H9 (cell line): ENCODE measurements at regions not wholly inside any gene's neighbourhood (a gene's known extent, or its start where the extent isn't known, plus 50 kb on each side); places are given as distances from the start of the nearest gene placed in this dataset.
A peak's percentile ranks its signal among the peaks of the same experiment; 100 is the strongest.

Source experiments
- DNase-seq: peaks from one replicate; pipeline ENCODE4 v3.0.0-alpha.2; 2017
- H2AFZ ChIP-seq: one replicate; pipeline ENCODE4 v1.6.1; 2013; ENCODE audit warnings: mild to moderate bottlenecking, low read length, control low read depth, moderate library complexity
- H2AK5ac ChIP-seq: 2 replicates; pipeline ENCODE4 v1.6.1; 2013; ENCODE audit warnings: low read length, control low read depth, mixed read lengths; ENCODE audit not compliant: insufficient read length
- H2BK120ac ChIP-seq: one replicate; pipeline ENCODE4 v1.6.1; 2013; ENCODE audit warnings: low read depth, mild to moderate bottlenecking, low read length, control low read depth, inconsistent platforms; ENCODE audit not compliant: poor library complexity, severe bottlenecking
- H2BK12ac ChIP-seq: 2 replicates; pipeline ENCODE4 v1.6.1; 2013; ENCODE audit warnings: low read length, control low read depth, mixed read lengths, low read depth; ENCODE audit not compliant: insufficient read length
- H2BK15ac ChIP-seq: 2 replicates; pipeline ENCODE4 v1.6.1; 2013; ENCODE audit warnings: low read depth, low read length, control low read depth
- H2BK20ac ChIP-seq: one replicate; pipeline ENCODE4 v1.6.1; 2013; ENCODE audit warnings: low read depth, mild to moderate bottlenecking, low read length, control low read depth, inconsistent platforms; ENCODE audit not compliant: poor library complexity, severe bottlenecking
- H2BK5ac ChIP-seq: 2 replicates; pipeline ENCODE4 v1.6.1; 2013; ENCODE audit warnings: low read length, control low read depth, mixed read lengths; ENCODE audit not compliant: insufficient read length
- H3K14ac ChIP-seq: 2 replicates; pipeline ENCODE4 v1.6.1; 2013; ENCODE audit warnings: low read length, control low read depth; ENCODE audit not compliant: insufficient read depth
- H3K18ac ChIP-seq: 2 replicates; pipeline ENCODE4 v1.6.1; 2013; ENCODE audit warnings: low read depth, mild to moderate bottlenecking, mixed read lengths, low read length, control low read depth; ENCODE audit not compliant: insufficient read length
- H3K23ac ChIP-seq: 2 replicates; pipeline ENCODE4 v1.6.1; 2013; ENCODE audit warnings: low read length, control low read depth, mixed read lengths, low read depth; ENCODE audit not compliant: insufficient read length
- H3K23me2 ChIP-seq: 2 replicates; pipeline ENCODE4 v1.6.1; 2013; ENCODE audit warnings: low read depth, mild to moderate bottlenecking, mixed read lengths, low read length, control low read depth; ENCODE audit not compliant: insufficient read length, poor library complexity, severe bottlenecking
- H3K27ac ChIP-seq: 2 replicates; pipeline ENCODE4 v1.5.1; 2013; ENCODE audit warnings: low read length, control low read depth, mixed read lengths, low read depth; ENCODE audit not compliant: insufficient read length
- H3K27me3 ChIP-seq: 2 replicates; pipeline ENCODE4 v1.6.1; 2013; ENCODE audit warnings: low read length, control low read depth, inconsistent platforms; ENCODE audit not compliant: insufficient read depth
- H3K4ac ChIP-seq: 2 replicates; pipeline ENCODE4 v1.6.1; 2013; ENCODE audit warnings: low read depth, mild to moderate bottlenecking, control low read depth, inconsistent platforms, low read length, moderate library complexity
- H3K4me1 ChIP-seq: 2 replicates; pipeline ENCODE4 v1.6.1; 2013; ENCODE audit warnings: low read length, control low read depth, inconsistent platforms; ENCODE audit not compliant: insufficient read depth
- H3K4me2 ChIP-seq: 2 replicates; pipeline ENCODE4 v1.6.1; 2013; ENCODE audit warnings: low read length, control low read depth, mixed read lengths; ENCODE audit not compliant: insufficient read length, insufficient read depth
- H3K56ac ChIP-seq: 2 replicates; pipeline ENCODE4 v1.6.1; 2013; ENCODE audit warnings: low read depth, mild to moderate bottlenecking, mixed read lengths, low read length, control low read depth; ENCODE audit not compliant: insufficient read length
- H3K79me1 ChIP-seq: 2 replicates; pipeline ENCODE4 v1.6.1; 2013; ENCODE audit warnings: low read depth, mild to moderate bottlenecking, moderate library complexity, low read length, control low read depth, inconsistent platforms; ENCODE audit not compliant: insufficient read depth, poor library complexity, severe bottlenecking
- H3K79me2 ChIP-seq: 2 replicates; pipeline ENCODE4 v1.6.1; 2013; ENCODE audit warnings: low read length, control low read depth, inconsistent platforms; ENCODE audit not compliant: insufficient read depth
- H3K9ac ChIP-seq: 2 replicates; pipeline ENCODE4 v1.6.1; 2013; ENCODE audit warnings: low read length, control low read depth, mixed read lengths; ENCODE audit not compliant: insufficient read length; ENCODE audit errors: extremely low read depth
- H3K9me3 ChIP-seq: one replicate; pipeline ENCODE4 v1.6.1; 2013; ENCODE audit warnings: low read depth, low read length, inconsistent platforms; ENCODE audit not compliant: control insufficient read depth
- H3T11ph ChIP-seq: one replicate; pipeline ENCODE4 v1.6.1; 2013; ENCODE audit warnings: mild to moderate bottlenecking, low read length, control low read depth, inconsistent platforms
- H4K20me1 ChIP-seq: one replicate; pipeline ENCODE4 v1.6.1; 2013; ENCODE audit not compliant: control insufficient read depth, insufficient read length, insufficient read depth
- H4K5ac ChIP-seq: 2 replicates; pipeline ENCODE4 v1.6.1; 2013; ENCODE audit warnings: low read depth, mild to moderate bottlenecking, mixed read lengths, low read length, control low read depth; ENCODE audit not compliant: insufficient read length
- H4K8ac ChIP-seq: replicated peaks from 2 replicates; pipeline ENCODE4 v1.6.1; 2013; ENCODE audit warnings: low read length, control low read depth, mixed read lengths, low read depth; ENCODE audit not compliant: insufficient read length
- H4K91ac ChIP-seq: 2 replicates; pipeline ENCODE4 v1.6.1; 2013; ENCODE audit warnings: low read depth, mild to moderate bottlenecking, moderate library complexity, mixed read lengths, low read length, control low read depth; ENCODE audit not compliant: insufficient read length
- H3K27ac Mint-ChIP-seq, 3 experiments: 2 replicates in 2 of 3; 3 replicates in 1 of 3; pipeline ENCODE4 v1.8.0; 2020 to 2021; ENCODE audit warnings: mixed read lengths in 3 of 3, mild to moderate bottlenecking in 1 of 3, moderate library complexity in 1 of 3
- H3K27me3 Mint-ChIP-seq: 2 replicates; pipeline ENCODE4 v1.8.0; 2021; ENCODE audit warnings: low read depth, mild to moderate bottlenecking, moderate library complexity, mixed read lengths
- H3K36me3 Mint-ChIP-seq, 3 experiments: 2 replicates in 2 of 3; 3 replicates in 1 of 3; pipeline ENCODE4 v1.8.0; 2020 to 2021; ENCODE audit warnings: low read depth in 3 of 3, mixed read lengths in 3 of 3; ENCODE audit not compliant: insufficient read depth in 1 of 3
- H3K4me1 Mint-ChIP-seq, 2 experiments: 2 replicates each; pipeline ENCODE4 v1.8.0; 2020; ENCODE audit warnings: mixed read lengths in 2 of 2
- H3K4me3 Mint-ChIP-seq, 2 experiments: 2 replicates in 1 of 2; 3 replicates in 1 of 2; pipeline ENCODE4 v1.8.0; 2020 to 2021; ENCODE audit warnings: mild to moderate bottlenecking in 2 of 2, mixed read lengths in 2 of 2, moderate library complexity in 1 of 2
- H3K9me3 Mint-ChIP-seq, 2 experiments: 2 replicates in 1 of 2; 3 replicates in 1 of 2; pipeline ENCODE4 v1.8.0; 2020; ENCODE audit warnings: mild to moderate bottlenecking in 2 of 2, mixed read lengths in 2 of 2, moderate library complexity in 1 of 2
- CTCF ChIP-seq: fragments of 200-600 bp; sonication (generic); conservative IDR thresholded peaks from 3 replicates; pipeline ENCODE4 v1.8.0; 2021; ENCODE audit warnings: antibody characterized with exemption, mild to moderate bottlenecking
- WGBS: extraction: QIAGEN DNeasy Blood & Tissue Kit; methylation state at CpG from one replicate; pipeline ENCODE4 v1.1.7; 2013; ENCODE audit warnings: missing lambda C conversion rate, low lambda C conversion rate, mixed read lengths; ENCODE audit not compliant: insufficient read length; ENCODE audit errors: extremely low coverage; 5-methylcytosine and 5-hydroxymethylcytosine counted together

DNA sequence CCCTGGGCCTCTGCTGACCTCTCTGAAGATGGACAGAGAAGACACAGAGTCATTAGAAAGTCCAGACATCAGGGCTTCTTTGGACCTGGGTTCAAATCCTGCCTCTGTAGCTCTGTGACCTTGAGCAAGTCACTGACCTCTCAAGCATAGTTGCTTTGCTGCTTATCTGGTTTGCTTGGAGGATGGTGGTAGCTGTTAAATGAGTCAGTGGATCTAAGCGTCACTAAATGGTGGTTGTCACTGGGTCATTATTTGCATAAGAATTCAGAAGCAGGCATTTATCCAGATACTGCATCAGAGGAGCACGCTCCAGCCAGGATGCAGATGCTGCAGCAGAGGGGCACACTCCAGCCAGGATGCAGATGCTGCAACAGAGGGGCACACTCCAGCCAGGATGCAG, 229.2 kb downstream of the GLI2 start:
- Histone ChIP-seq H3K4ac (no peak overlapping the region), H2BK120ac (no peak overlapping the region), H2BK15ac (no peak overlapping the region), H2AK5ac (no peak overlapping the region), H4K20me1 (no peaks in the 10 kb centered on the region), H3K23ac (no peak overlapping the region), H2BK20ac (no peak overlapping the region), H3T11ph (no peak overlapping the region), H3K9ac (no peak overlapping the region), H3K9me3 (no peaks in the 10 kb centered on the region), H3K4me2 (no peak overlapping the region), H4K8ac (no peak overlapping the region), H4K5ac (no peak overlapping the region), H3K27me3 (no peaks in the 10 kb centered on the region), H3K23me2 (no peaks in the 10 kb centered on the region), H3K4me1 (no peaks in the 10 kb centered on the region), H3K27ac (no peak overlapping the region), H3K79me2 (no peaks in the 10 kb centered on the region), H3K18ac (no peak overlapping the region), H3K56ac (no peak overlapping the region), H2BK12ac (no peak overlapping the region), H2BK5ac (no peak overlapping the region), H3K14ac (no peak overlapping the region), H2AFZ (no peak overlapping the region), H4K91ac (no peak overlapping the region), H3K79me1 (no peaks in the 10 kb centered on the region)
- peaks cover 4 to 5% of the 10 kb centered on the region in 2 experiments for H3K4me1 Mint-ChIP-seq
- H3K27me3 Mint-ChIP-seq: no peaks in the 10 kb centered on the region
- no peak overlapping the region for H3K4me3 Mint-ChIP-seq
- H3K9me3 Mint-ChIP-seq: no peaks in the 10 kb centered on the region
- peaks cover 22 to 40% (median 29%) of the 10 kb centered on the region in 3 experiments for H3K36me3 Mint-ChIP-seq
- TF ChIP-seq CTCF: no peak
- H3K27ac Mint-ChIP-seq: peak overlapping the region in 1 of 3 experiments; percentile 54; a peak in 1 of 7 replicates
- no peak for DNase-seq
- no CpG with 5 or more reads among the region's 2 CpGs for WGBS
